Epithelial cell of esophagus (primary cell): ENCODE measurements at regions not wholly inside any gene's neighbourhood (a gene's known extent, or its start where the extent isn't known, plus 50 kb on each side); places are given as distances from the start of the nearest gene placed in this dataset.

Experiments used
- DNase-seq: peaks from one replicate; pipeline ENCODE4 v3.0.0; 2010; ENCODE audit warnings: low read depth
- H3K4me3 ChIP-seq: 2 replicates; pipeline ENCODE4 v1.5.1; 2011; ENCODE audit warnings: mild to moderate bottlenecking, low read length, control low read depth
- CTCF ChIP-seq: IDR thresholded peaks from 2 replicates; pipeline ENCODE4 v1.5.1; 2011; ENCODE audit warnings: low read depth, mild to moderate bottlenecking, low read length, control low read depth, inconsistent platforms; ENCODE audit not compliant: insufficient read depth; ENCODE audit errors: missing control alignments

DNA sequence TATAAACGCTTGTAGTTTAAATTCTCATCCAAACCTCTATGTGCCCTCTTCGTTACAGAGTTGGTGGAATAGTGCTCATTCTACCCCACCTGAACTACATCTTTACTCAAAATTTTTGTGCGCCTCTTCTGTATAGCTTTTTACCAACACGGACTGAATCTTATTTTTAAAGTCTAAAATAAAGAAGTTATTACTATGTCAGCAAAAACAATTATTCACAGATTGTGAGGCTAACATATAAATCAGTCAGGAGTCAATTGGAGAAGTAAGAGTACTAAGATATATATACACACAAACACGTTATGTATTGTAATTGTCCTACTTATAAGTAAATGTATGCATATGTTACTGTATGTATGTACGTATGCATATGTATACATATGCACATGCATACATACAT lies 274.9 kb upstream of the ADGRL4 start:
- TF ChIP-seq CTCF = no peak
- no peak for DNase-seq
- H3K4me3 ChIP-seq = no peak overlapping the region

DNA sequence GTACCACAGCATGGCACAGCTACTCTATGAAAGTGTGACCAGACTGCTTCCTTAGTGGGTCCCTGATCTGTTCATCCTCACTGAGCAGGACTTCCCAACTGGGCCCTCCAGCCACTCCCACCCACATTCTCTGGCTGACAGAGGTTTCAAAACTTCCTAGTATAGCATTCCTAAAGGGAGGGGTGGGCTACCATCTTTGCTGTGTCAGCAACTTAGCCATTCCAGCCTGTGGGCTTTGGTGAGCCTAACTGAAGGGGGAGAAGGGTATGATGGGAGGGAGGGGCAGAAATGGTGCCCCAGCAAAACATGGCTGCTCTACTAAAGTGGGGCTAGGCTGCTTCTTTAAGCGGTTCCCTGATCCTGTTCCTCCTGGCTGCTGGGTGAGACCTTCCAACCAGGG lies 265.2 kb upstream of the ADGRL4 start:
- TF ChIP-seq CTCF = no peak
- H3K4me3 ChIP-seq = no peak overlapping the region
- DNase-seq = no peak

GRCh38 chr1:79264975-79265818 lies 258.7 kb upstream of the ADGRL4 start:
- DNase-seq = no peak
- no peak overlapping the region for H3K4me3 ChIP-seq
- no peak for TF ChIP-seq CTCF

- no peak overlapping the region for H3K4me3 ChIP-seq
- no peak for DNase-seq
- no peak for TF ChIP-seq CTCF
These were observed 257.8 kb upstream of the ADGRL4 start for GRCh38 chr1:79264285-79264684.

GRCh38 chr1:79262745-79263258 lies 256.3 kb upstream of the ADGRL4 start:
- DNase-seq = no peak
- H3K4me3 ChIP-seq = no peak overlapping the region
- TF ChIP-seq CTCF = no peak

DNA sequence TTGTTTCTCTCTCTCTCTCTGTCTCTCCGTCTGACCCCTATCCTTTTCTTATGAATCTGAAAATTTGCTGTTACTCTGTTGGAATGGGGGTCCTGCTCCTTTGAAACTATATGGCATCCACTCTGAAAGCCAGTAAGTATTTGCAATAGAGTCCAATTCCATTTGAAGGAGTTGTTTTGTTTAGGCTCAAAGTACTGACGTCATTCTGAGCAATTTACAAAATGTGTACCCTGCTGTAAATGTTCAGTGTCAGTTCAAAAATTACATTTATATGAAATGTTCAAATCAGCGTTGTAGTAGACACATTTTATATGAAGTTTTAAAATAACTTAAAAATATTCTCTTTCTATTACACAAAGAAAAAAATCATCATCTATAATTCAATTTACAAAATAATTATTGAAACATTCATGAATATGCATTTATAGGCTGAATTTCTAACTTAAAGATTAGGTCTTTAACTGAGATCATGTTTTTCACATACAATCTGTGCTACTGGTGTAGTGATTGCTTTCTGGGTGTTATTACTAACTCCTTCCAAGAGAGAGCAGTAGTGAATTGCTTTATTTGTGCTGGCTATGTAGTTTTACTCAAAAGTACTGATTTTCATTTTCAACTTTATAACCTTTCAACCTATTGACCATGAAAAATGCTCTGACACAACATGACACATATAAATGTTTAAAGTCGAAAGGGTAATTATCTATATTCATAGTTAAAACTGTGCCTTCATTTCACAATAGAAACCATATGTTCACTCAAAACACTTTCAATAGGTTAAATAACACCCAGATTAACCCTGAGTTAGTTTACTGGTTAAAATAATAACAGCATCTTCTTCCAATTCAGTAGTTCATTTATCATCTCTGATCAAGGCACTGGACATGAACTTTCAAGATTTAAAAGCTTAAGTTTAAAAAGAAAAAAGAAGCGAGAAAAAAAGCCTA lies 253.1 kb upstream of the ADGRL4 start:
- DNase-seq = peak; percentile 45
- TF ChIP-seq CTCF = peak; percentile 63
- no peak overlapping the region for H3K4me3 ChIP-seq
